Body of pancreas (tissue), 4 donors: ENCODE measurements at regions not wholly inside any gene's neighbourhood (a gene's known extent, or its start where the extent isn't known, plus 50 kb on each side); places are given as distances from the start of the nearest gene placed in this dataset.
A peak's percentile ranks its signal among the peaks of the same experiment; 100 is the strongest.

Source experiments
- ATAC-seq: fragments of 150-250 bp; one replicate; pipeline ENCODE4 v1.9.1; 2016
- DNase-seq, 4 donors: peaks; one replicate each; pipeline ENCODE4 v3.0.0-alpha.2; 2019
- H3K27ac ChIP-seq, 4 donors: fragments of 200-600 bp; sonication (generic); 1 replicate in 3 of 4; 2 replicates in 1 of 4; pipeline versions ENCODE4 v1.5.1 to v1.6.1; 2016 to 2019; ENCODE audit warnings: mild to moderate bottlenecking in 1 of 4, mixed read lengths in 1 of 4, moderate library complexity in 1 of 4
- H3K27me3 ChIP-seq, 2 donors: fragments of 200-600 bp; sonication (generic); one replicate each; pipeline ENCODE4 v1.6.0; 2016; ENCODE audit warnings: mild to moderate bottlenecking in 1 of 2
- H3K36me3 ChIP-seq, 2 donors: fragments of 200-600 bp; sonication (generic); replicated peaks in 1 of 2; 2 replicates each; pipeline ENCODE4 v1.5.1; 2016; ENCODE audit warnings: low read depth in 2 of 2; ENCODE audit not compliant: insufficient read depth in 1 of 2
- H3K4me1 ChIP-seq: fragments of 200-600 bp; sonication (generic); one replicate; pipeline ENCODE4 v1.6.0; 2016
- H3K4me3 ChIP-seq, 2 donors: fragments of 200-600 bp; sonication (generic); 1 replicate in 1 of 2; 2 replicates in 1 of 2; pipeline ENCODE4 v1.5.1; 2016 to 2019
- H3K9me3 ChIP-seq, 3 donors: fragments of 200-600 bp; sonication (generic); 1 replicate in 2 of 3; 2 replicates in 1 of 3; pipeline ENCODE4 v1.5.1; 2016
- CTCF ChIP-seq, 7 experiments: fragments of 450-650 bp in 4 of 7; fragments of 200-600 bp in 3 of 7; sonication (generic) in 3 of 7; IDR thresholded peaks; one replicate each; pipeline ENCODE4 v1.5.1; 2016 to 2019; ENCODE audit warnings: antibody characterized with exemption in 7 of 7
- POLR2A ChIP-seq, 3 donors: fragments of 450-650 bp; IDR thresholded peaks; one replicate each; pipeline ENCODE4 v1.6.1; 2016; ENCODE audit warnings: antibody characterized with exemption in 3 of 3, mild to moderate bottlenecking in 2 of 3
- WGBS, 2 donors: methylation state at CpG; one replicate each; pipeline ENCODE4 v1.1.5; 2017; 5-methylcytosine and 5-hydroxymethylcytosine counted together
- intact Hi-C: fragments of 100-400 bp; cut with DNase I; formaldehyde crosslinking; loops from one replicate; pipeline ENCODE4 v1.15.1; 2023

- Histone ChIP-seq H3K9me3 (no peaks in the 10 kb centered on the region), H3K27ac (no peak overlapping the region), H3K36me3 (no peaks in the 10 kb centered on the region), H3K4me3 (no peak overlapping the region), H3K27me3 (peaks cover 0 to 4% of the 10 kb centered on the region in 2 donors), H3K4me1 (peaks cover 9% of the 10 kb centered on the region)
- DNase-seq (peak in 3 of 4 donors; percentile 21 to 37 (median 27)), ATAC-seq (no peak)
- intact Hi-C loops = no loop called here
- TF ChIP-seq POLR2A (IDR thresholded peaks at IDR 0.05) (no peak), CTCF (IDR thresholded peaks at IDR 0.05) (peak in 4 of 7 experiments; percentile 24 to 29 (median 26))
- WGBS, 2 donors = 57 to 65% methylated on average over 4 of the region's 4 CpGs
Measured at GRCh38 chr3:177483182-177483967, 286.1 kb upstream of the TBL1XR1 start.

- Histone ChIP-seq H3K9me3 (no peaks in the 10 kb centered on the region), H3K4me1 (peaks cover 1% of the 10 kb centered on the region), H3K4me3 (no peak overlapping the region), H3K27ac (no peak overlapping the region), H3K36me3 (no peaks in the 10 kb centered on the region), H3K27me3 (peaks cover 0 to 4% of the 10 kb centered on the region in 2 donors)
- WGBS, 2 donors = 87 to 95% methylated on average over 3 of the region's 3 CpGs
- ATAC-seq (no peak), DNase-seq (no peak)
- TF ChIP-seq CTCF (IDR thresholded peaks at IDR 0.05) (no peak), POLR2A (IDR thresholded peaks at IDR 0.05) (no peak)
- intact Hi-C loops = no loop called here
Measured at GRCh38 chr3:177484206-177484605, 286.9 kb upstream of the TBL1XR1 start.

- Histone ChIP-seq H3K4me3 (no peak overlapping the region), H3K27ac (no peak overlapping the region), H3K9me3 (no peaks in the 10 kb centered on the region), H3K36me3 (no peaks in the 10 kb centered on the region), H3K4me1 (no peaks in the 10 kb centered on the region), H3K27me3 (peaks cover 0 to 4% of the 10 kb centered on the region in 2 donors)
- no peak for DNase-seq
- ATAC-seq = no peak
- WGBS, 2 donors = 83 to 94% methylated on average over 2 of the region's 2 CpGs
- TF ChIP-seq CTCF (IDR thresholded peaks at IDR 0.05) = no peak
- no peak for TF ChIP-seq POLR2A (IDR thresholded peaks at IDR 0.05)
- intact Hi-C loops = no loop called here
Measured at GRCh38 chr3:177484926-177485325, 287.6 kb upstream of the TBL1XR1 start.

GRCh38 chr3:177487635-177488186, 290.4 kb upstream of the TBL1XR1 start:
- no peak for DNase-seq
- H3K27ac ChIP-seq = no peak overlapping the region
- ATAC-seq = peak; percentile 24
- 44 to 53% methylated on average over 3 of the region's 3 CpGs for WGBS, 2 donors
- no peaks in the 10 kb centered on the region for H3K36me3 ChIP-seq
- no peak overlapping the region for H3K4me3 ChIP-seq
- no peak for TF ChIP-seq POLR2A (IDR thresholded peaks at IDR 0.05)
- no peak for TF ChIP-seq CTCF (IDR thresholded peaks at IDR 0.05)
- no peaks in the 10 kb centered on the region for H3K27me3 ChIP-seq
- no peaks in the 10 kb centered on the region for H3K4me1 ChIP-seq
- intact Hi-C loops = no loop called here
- H3K9me3 ChIP-seq = no peaks in the 10 kb centered on the region
